ENCODE measurements at regions not wholly inside any gene's neighbourhood (a gene's known extent, or its start where the extent isn't known, plus 50 kb on each side); places are given as distances from the start of the nearest gene placed in this dataset.

GRCh38 chr13:111488486-111489132, 168.2 kb downstream of the TEX29 start:
- TF ChIP-seq CTCF (IDR thresholded peaks at IDR 0.05) = no peak
- no peak for TF ChIP-seq POLR2A (IDR thresholded peaks at IDR 0.05)

All from testis (tissue), 2 donors.